HCT116 (cell line): ENCODE measurements at regions not wholly inside any gene's neighbourhood (a gene's known extent, or its start where the extent isn't known, plus 50 kb on each side); places are given as distances from the start of the nearest gene placed in this dataset.

Experiments used
- ATAC-seq: fragments of 200-7000 bp; cut with Tn5 transposase; 2 replicates; pipeline ENCODE4 v1.9.1; 2020; ENCODE audit warnings: mild to moderate bottlenecking, moderate library complexity
- BruUV-seq: library from RNA; stranded (reverse); fragments of 400-500 nt; replicated peaks from 2 replicates; lab custom pipeline; 2021; lab: Mats Ljungman, UMichigan
- CTCF ChIA-PET: fragments of 300-600 bp; sonication (Branson Sonifier 250); formaldehyde crosslinking; loops from one replicate; lab custom pipeline; 2021; ENCODE audit warnings: antibody characterized with exemption; lab: Charles Lee
- POLR2A ChIA-PET: fragments of 300-600, 350-600 bp; sonication (Branson Sonifier 250); formaldehyde crosslinking; loops from one replicate; lab custom pipeline; 2021; ENCODE audit warnings: antibody characterized with exemption; lab: Charles Lee
- RAD21 ChIA-PET, 2 experiments: fragments of 300-600 bp; sonication (Branson Sonifier 250); formaldehyde crosslinking; loops; one replicate each; lab custom pipeline; 2023; ENCODE audit warnings: low total read pairs in 2 of 2; ENCODE audit not compliant: uncharacterized antibody in 2 of 2, unreplicated experiment in 2 of 2, low non-redundant PET in 1 of 2; lab: Charles Lee
- DNase-seq: peaks from one replicate; pipeline ENCODE4 v3.0.0-alpha.2; 2010; ENCODE audit warnings: low read depth, low spot score
- H2AFZ ChIP-seq: fragments of 200-600 bp; shearing (Covaris generic), sonication (generic); 2 replicates; pipeline ENCODE4 v1.6.1; 2017; ENCODE audit warnings: low read depth, mixed run types, mixed read lengths, antibody characterized with exemption, low read length; ENCODE audit not compliant: poor library complexity, severe bottlenecking
- H3K27ac ChIP-seq: 2 replicates; pipeline ENCODE4 v1.5.1; 2012; ENCODE audit warnings: low read depth, low read length
- H3K27me3 ChIP-seq: fragments of 200-600 bp; sonication (generic); 2 replicates; pipeline ENCODE4 v1.6.1; 2016; ENCODE audit warnings: mixed run types, low read length, mixed read lengths; ENCODE audit not compliant: insufficient read depth
- H3K36me3 ChIP-seq, 2 experiments: fragments of 200-500 bp in 1 of 2; fragments of 200-600 bp in 1 of 2; sonication (Bioruptor generic) in 1 of 2; sonication (generic) in 1 of 2; 2 replicates each; pipeline versions ENCODE4 v1.5.1 to v1.6.1; 2014 to 2016; ENCODE audit warnings: low read length in 2 of 2, inconsistent platforms in 1 of 2, mixed read lengths in 1 of 2, mixed run types in 1 of 2; ENCODE audit not compliant: insufficient read depth in 2 of 2, control insufficient read depth in 1 of 2
- H3K4me1 ChIP-seq, 2 experiments: fragments of 200-600 bp in 1 of 2; sonication (generic) in 1 of 2; 2 replicates each; pipeline versions ENCODE4 v1.5.1 to v1.6.1; 2012 to 2017; ENCODE audit warnings: low read length in 2 of 2, inconsistent platforms in 1 of 2, mild to moderate bottlenecking in 1 of 2, mixed read lengths in 1 of 2, mixed run types in 1 of 2, moderate library complexity in 1 of 2; ENCODE audit not compliant: insufficient read depth in 2 of 2, control insufficient read depth in 1 of 2
- H3K4me2 ChIP-seq: fragments of 200-600 bp; sonication (generic); 2 replicates; pipeline ENCODE4 v1.6.1; 2017; ENCODE audit warnings: mixed run types, low read length, mixed read lengths
- H3K4me3 ChIP-seq, 2 experiments: fragments of 200-600 bp in 1 of 2; sonication (generic) in 1 of 2; replicated peaks in 1 of 2; 2 replicates each; pipeline ENCODE4 v1.5.1; 2011 to 2016; ENCODE audit warnings: low read length in 2 of 2, control low read depth in 1 of 2, low read depth in 1 of 2, mild to moderate bottlenecking in 1 of 2, mixed read lengths in 1 of 2, mixed run types in 1 of 2
- H3K79me2 ChIP-seq: fragments of 200-600 bp; sonication (generic); 2 replicates; pipeline ENCODE4 v1.6.1; 2017; ENCODE audit warnings: mild to moderate bottlenecking, mixed run types, low read length, moderate library complexity, mixed read lengths; ENCODE audit not compliant: insufficient read depth
- H3K9ac ChIP-seq: fragments of 200-600 bp; sonication (generic); 2 replicates; pipeline ENCODE4 v1.6.1; 2016; ENCODE audit warnings: low read length, mixed read lengths
- H3K9me2 ChIP-seq: fragments of 200-600 bp; sonication (generic), shearing (Covaris generic); 2 replicates; pipeline ENCODE4 v1.6.1; 2017; ENCODE audit warnings: mixed run types, mild to moderate bottlenecking, moderate library complexity; ENCODE audit not compliant: insufficient read depth
- H3K9me3 ChIP-seq, 2 experiments: fragments of 200-500 bp in 1 of 2; fragments of 200-600 bp in 1 of 2; sonication (Bioruptor generic) in 1 of 2; sonication (generic) in 1 of 2; 2 replicates each; pipeline ENCODE4 v1.6.1; 2014 to 2017; ENCODE audit warnings: low read length in 2 of 2, mixed read lengths in 2 of 2, inconsistent platforms in 1 of 2, low read depth in 1 of 2, mild to moderate bottlenecking in 1 of 2, mixed run types in 1 of 2, moderate library complexity in 1 of 2; ENCODE audit not compliant: control insufficient read depth in 1 of 2, insufficient read depth in 1 of 2
- H4K20me1 ChIP-seq: fragments of 200-600 bp; sonication (generic), shearing (Covaris generic); 2 replicates; pipeline ENCODE4 v1.6.1; 2017; ENCODE audit warnings: mixed run types, mild to moderate bottlenecking, moderate library complexity; ENCODE audit not compliant: insufficient read depth
- CBX3 ChIP-seq: IDR thresholded peaks from 2 replicates; pipeline ENCODE4 v1.6.1; 2012; ENCODE audit warnings: low read depth
- CEBPB ChIP-seq: IDR thresholded peaks from 2 replicates; pipeline ENCODE4 v1.6.1; 2012; ENCODE audit warnings: low read depth
- ELF1 ChIP-seq: IDR thresholded peaks from 2 replicates; pipeline ENCODE4 v1.6.1; 2012; ENCODE audit warnings: low read depth, borderline replicate concordance
- EZH2 ChIP-seq: fragments of 200-600 bp; sonication (generic); IDR thresholded peaks from 2 replicates; pipeline ENCODE4 v1.6.1; 2017; ENCODE audit warnings: antibody characterized with exemption, mixed run types
- POLR2A ChIP-seq: IDR thresholded peaks from 2 replicates; pipeline ENCODE4 v1.7.0; 2011; ENCODE audit warnings: borderline replicate concordance; ENCODE audit not compliant: insufficient read depth, insufficient read length; ENCODE audit errors: extremely low read depth
- YY1 ChIP-seq: IDR thresholded peaks from 2 replicates; pipeline ENCODE4 v1.6.1; 2011; ENCODE audit warnings: low read length, low read depth, moderate library complexity, mild to moderate bottlenecking; ENCODE audit not compliant: insufficient replicate concordance; ENCODE audit errors: extremely low read depth
- ZFX ChIP-seq: fragments of 450-650 bp; IDR thresholded peaks from 2 replicates; pipeline ENCODE4 v1.6.1; 2017
- intact Hi-C: fragments of 100-400 bp; cut with micrococcal nuclease; formaldehyde crosslinking; loops from 2 replicates; pipeline ENCODE4 v1.10.0; 2022
- TF ChIP-seq, protein P1 (sequence below): IDR thresholded peaks from 2 replicates; pipeline ENCODE4 v1.6.1; 2012

DNA sequence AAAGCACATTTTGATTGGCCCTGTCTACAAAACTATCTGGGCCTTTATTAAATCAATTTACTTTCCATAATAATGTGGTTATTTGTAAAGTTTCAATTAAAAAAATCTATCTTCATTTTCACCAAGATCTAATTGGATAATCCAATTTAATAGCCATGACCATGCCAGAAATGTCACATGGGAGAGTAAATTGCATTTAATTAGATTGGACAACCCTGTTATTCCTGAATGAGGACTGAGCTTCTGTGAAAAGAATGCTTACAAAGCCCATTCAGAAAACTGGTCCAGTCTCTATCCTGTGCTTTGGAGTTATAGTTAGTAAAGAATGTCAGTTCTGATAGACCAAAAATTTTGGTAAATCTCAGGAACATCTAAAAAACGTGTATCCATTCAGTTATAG, 541.9 kb upstream of the ANO5 start:
- intact Hi-C loops, result no loop called here
- ChIA-PET RAD21 (no interaction called here), CTCF (no interaction called here)
- no peak overlapping the region for H3K4me3 ChIP-seq
- no TSS peak for BruUV-seq
- no peaks in the 10 kb centered on the region for H3K27me3 ChIP-seq
- DNase-seq, result no peak
- H3K79me2 ChIP-seq, result no peaks in the 10 kb centered on the region
- no peak for TF ChIP-seq CEBPB
- no peak for TF ChIP-seq ZFX
- TF ChIP-seq, all 23 proteins: peak for 0
- Histone ChIP-seq H3K36me3 (no peaks in the 10 kb centered on the region), H3K9ac (no peak overlapping the region), H3K4me1 (no peaks in the 10 kb centered on the region), H2AFZ (no peak overlapping the region), H3K4me2 (no peak overlapping the region), H3K27ac (no peak overlapping the region), H4K20me1 (no peaks in the 10 kb centered on the region), H3K9me3 (peaks cover 4 to 7% of the 10 kb centered on the region in 2 experiments; a peak in 2 of 4 replicates), H3K9me2 (no peaks in the 10 kb centered on the region)
- no peak for ATAC-seq
- POLR2A ChIA-PET, result no interaction called here

DNA sequence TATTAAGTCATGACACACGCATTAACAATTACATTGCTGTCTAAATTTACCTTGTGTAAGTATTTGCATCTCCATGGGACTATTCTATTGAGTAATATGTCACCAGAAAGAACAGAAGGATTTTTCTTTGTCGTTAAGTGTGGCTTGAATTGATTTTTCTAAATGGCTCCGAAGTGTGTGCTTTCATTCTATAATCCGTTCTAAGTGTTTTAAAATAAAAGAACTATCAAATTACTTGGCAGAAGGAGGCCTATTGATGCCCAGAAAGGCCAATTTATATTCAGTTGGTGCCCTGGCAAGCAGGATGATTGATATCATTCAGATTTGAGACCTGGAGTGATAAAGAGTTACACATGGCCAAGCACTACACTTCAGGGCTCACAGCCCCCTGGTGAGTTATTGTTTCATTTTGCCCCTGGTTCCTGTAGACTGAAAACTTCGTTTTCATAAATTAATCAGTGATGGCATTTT, 538.9 kb upstream of the ANO5 start:
- Histone ChIP-seq H3K4me2 (no peak overlapping the region), H3K4me3 (no peak overlapping the region), H3K27me3 (no peaks in the 10 kb centered on the region), H3K27ac (no peak overlapping the region), H3K9ac (no peak overlapping the region), H3K9me2 (no peaks in the 10 kb centered on the region), H3K4me1 (no peaks in the 10 kb centered on the region), H2AFZ (no peak overlapping the region), H3K36me3 (no peaks in the 10 kb centered on the region), H4K20me1 (no peaks in the 10 kb centered on the region), H3K79me2 (no peaks in the 10 kb centered on the region), H3K9me3 (peaks cover 4 to 6% of the 10 kb centered on the region in 2 experiments; a peak in 2 of 4 replicates)
- TF ChIP-seq ZFX (no peak), ELF1 (no peak), YY1 (no peak), EZH2 (no peak), CBX3 (no peak), POLR2A (no peak), CEBPB (no peak)
- TF ChIP-seq, protein P1, sequence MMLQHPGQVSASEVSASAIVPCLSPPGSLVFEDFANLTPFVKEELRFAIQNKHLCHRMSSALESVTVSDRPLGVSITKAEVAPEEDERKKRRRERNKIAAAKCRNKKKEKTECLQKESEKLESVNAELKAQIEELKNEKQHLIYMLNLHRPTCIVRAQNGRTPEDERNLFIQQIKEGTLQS, result no peak
- intact Hi-C loops, result no loop called here
- ATAC-seq (no peak), DNase-seq (no peak)
- RAD21 ChIA-PET, result no interaction called here
- no TSS peak for BruUV-seq
- CTCF ChIA-PET, result no interaction called here
- POLR2A ChIA-PET, result no interaction called here
